NCI-H82 treated with DMSO at 0.1 percent for 48 hours (cell line): ENCODE measurements at regions not wholly inside any gene's neighbourhood (a gene's known extent, or its start where the extent isn't known, plus 50 kb on each side); places are given as distances from the start of the nearest gene placed in this dataset.
A peak's percentile ranks its signal among the peaks of the same experiment; 100 is the strongest.

Experiments used
- DNase-seq: peaks from one replicate; lab custom pipeline; 2025; ENCODE audit not compliant: unreplicated experiment; lab: John Stamatoyannopoulos, UW

- no peak for DNase-seq
Measured at GRCh38 chr2:59066787-59067399, 825.8 kb upstream of the FANCL start.

GRCh38 chr2:59047373-59047995, 806.4 kb upstream of the FANCL start:
- DNase-seq = no peak

- DNase-seq = no peak
Measured at GRCh38 chr2:59046401-59047372, 805.6 kb upstream of the FANCL start.

- no peak for DNase-seq
Measured at GRCh38 chr2:59044736-59045135, 803.6 kb upstream of the FANCL start.

- DNase-seq = no peak
Measured at GRCh38 chr2:59041139-59041538, 800.0 kb upstream of the FANCL start.

GRCh38 chr2:59034837-59035236, 793.7 kb upstream of the FANCL start:
- no peak for DNase-seq

- no peak for DNase-seq
Measured at GRCh38 chr2:59034106-59034505, 793.0 kb upstream of the FANCL start.

- DNase-seq = no peak
Measured at GRCh38 chr2:59033661-59034060, 792.5 kb upstream of the FANCL start.

GRCh38 chr2:59032499-59032898, 791.4 kb upstream of the FANCL start:
- no peak for DNase-seq

GRCh38 chr2:59029058-59029457, 787.9 kb upstream of the FANCL start:
- DNase-seq = no peak

- DNase-seq = no peak
Measured at GRCh38 chr2:59027320-59027719, 786.2 kb upstream of the FANCL start.

GRCh38 chr2:59025157-59025757, 784.1 kb upstream of the FANCL start:
- DNase-seq = no peak

- no peak for DNase-seq
Measured at GRCh38 chr2:59021786-59022185, 780.7 kb upstream of the FANCL start.

- no peak for DNase-seq
Measured at GRCh38 chr2:59019566-59020159, 778.5 kb upstream of the FANCL start.

GRCh38 chr2:59018737-59019136, 777.6 kb upstream of the FANCL start:
- DNase-seq = no peak

- DNase-seq = no peak
Measured at GRCh38 chr2:59015027-59015426, 773.9 kb upstream of the FANCL start.

GRCh38 chr2:59012971-59013370, 771.8 kb upstream of the FANCL start:
- no peak for DNase-seq

- peak; percentile 66 for DNase-seq
Measured at GRCh38 chr2:59012234-59012633, 771.1 kb upstream of the FANCL start.

- DNase-seq = no peak
Measured at GRCh38 chr2:59008950-59009349, 767.8 kb upstream of the FANCL start.

GRCh38 chr2:59005836-59006615, 764.9 kb upstream of the FANCL start:
- no peak for DNase-seq
